Fibroblast of lung (primary cell): ENCODE measurements at regions not wholly inside any gene's neighbourhood (a gene's known extent, or its start where the extent isn't known, plus 50 kb on each side); places are given as distances from the start of the nearest gene placed in this dataset.

Experiments used
- EZH2 ChIP-seq: IDR thresholded peaks from 2 replicates; pipeline ENCODE4 v1.5.1; 2012; ENCODE audit warnings: low read length, control low read depth, mild to moderate bottlenecking; ENCODE audit errors: missing control alignments
- TF ChIP-seq, protein P1 (sequence below), 2 donors: IDR thresholded peaks in 1 of 2; conservative IDR thresholded peaks in 1 of 2; 1 replicate in 1 of 2; 2 replicates in 1 of 2; pipeline ENCODE4 v1.5.1; 2011 to 2012; ENCODE audit warnings: low read length in 2 of 2, control low read depth in 1 of 2, inconsistent platforms in 1 of 2, low read depth in 1 of 2, mild to moderate bottlenecking in 1 of 2

DNA sequence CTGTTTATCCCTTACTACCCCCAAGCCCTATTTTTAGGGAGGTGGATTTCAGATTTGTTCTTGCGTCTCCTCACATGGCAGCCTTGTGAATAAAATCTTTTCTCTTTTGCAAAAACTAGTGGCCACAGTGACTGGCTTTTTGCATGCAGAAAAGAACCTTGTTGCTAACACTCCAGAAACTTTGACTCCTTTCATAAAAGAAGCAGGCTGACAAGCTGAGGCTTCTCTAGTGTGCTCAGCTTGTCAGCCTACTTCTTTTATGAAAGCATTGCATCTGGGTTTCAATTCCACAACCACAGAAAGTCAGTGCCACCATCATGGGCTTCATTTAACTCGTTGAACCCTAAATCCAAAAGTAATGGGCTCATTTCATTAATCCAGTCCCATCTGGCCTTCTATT, 761.0 kb upstream of the COBL start:
- TF ChIP-seq, protein P1, sequence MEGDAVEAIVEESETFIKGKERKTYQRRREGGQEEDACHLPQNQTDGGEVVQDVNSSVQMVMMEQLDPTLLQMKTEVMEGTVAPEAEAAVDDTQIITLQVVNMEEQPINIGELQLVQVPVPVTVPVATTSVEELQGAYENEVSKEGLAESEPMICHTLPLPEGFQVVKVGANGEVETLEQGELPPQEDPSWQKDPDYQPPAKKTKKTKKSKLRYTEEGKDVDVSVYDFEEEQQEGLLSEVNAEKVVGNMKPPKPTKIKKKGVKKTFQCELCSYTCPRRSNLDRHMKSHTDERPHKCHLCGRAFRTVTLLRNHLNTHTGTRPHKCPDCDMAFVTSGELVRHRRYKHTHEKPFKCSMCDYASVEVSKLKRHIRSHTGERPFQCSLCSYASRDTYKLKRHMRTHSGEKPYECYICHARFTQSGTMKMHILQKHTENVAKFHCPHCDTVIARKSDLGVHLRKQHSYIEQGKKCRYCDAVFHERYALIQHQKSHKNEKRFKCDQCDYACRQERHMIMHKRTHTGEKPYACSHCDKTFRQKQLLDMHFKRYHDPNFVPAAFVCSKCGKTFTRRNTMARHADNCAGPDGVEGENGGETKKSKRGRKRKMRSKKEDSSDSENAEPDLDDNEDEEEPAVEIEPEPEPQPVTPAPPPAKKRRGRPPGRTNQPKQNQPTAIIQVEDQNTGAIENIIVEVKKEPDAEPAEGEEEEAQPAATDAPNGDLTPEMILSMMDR (conservative IDR thresholded peaks at IDR 0.05 in 1 of 2, IDR thresholded peaks at IDR 0.05 in 1 of 2; ENCODE audit: low read depth in 1 of 2, low read length in 2 of 2) = no peak
- TF ChIP-seq EZH2 = no peak
